Thyroid gland (tissue), 4 donors: ENCODE measurements at regions not wholly inside any gene's neighbourhood (a gene's known extent, or its start where the extent isn't known, plus 50 kb on each side); places are given as distances from the start of the nearest gene placed in this dataset.
A peak's percentile ranks its signal among the peaks of the same experiment; 100 is the strongest.

Experiments
- DNase-seq, 2 donors: peaks; one replicate each; pipeline ENCODE4 v3.0.0-alpha.2; 2019
- H3K27ac ChIP-seq, 3 donors: fragments of 200-600 bp; sonication (generic); 1 replicate in 2 of 3; 2 replicates in 1 of 3; pipeline ENCODE4 v1.5.1; 2016 to 2019; ENCODE audit warnings: mild to moderate bottlenecking in 1 of 3, moderate library complexity in 1 of 3
- H3K27me3 ChIP-seq: fragments of 200-600 bp; sonication (generic); one replicate; pipeline ENCODE4 v1.5.1; 2019
- H3K36me3 ChIP-seq, 2 donors: fragments of 200-600 bp; sonication (generic); one replicate each; pipeline ENCODE4 v1.5.1; 2016 to 2019
- H3K4me1 ChIP-seq, 2 donors: fragments of 200-600 bp; sonication (generic); one replicate each; pipeline ENCODE4 v1.5.1; 2017 to 2019
- H3K4me3 ChIP-seq, 3 donors: fragments of 200-600 bp; sonication (generic); replicated peaks in 1 of 3; 1 replicate in 2 of 3; 2 replicates in 1 of 3; pipeline ENCODE4 v1.5.1; 2016; ENCODE audit warnings: mild to moderate bottlenecking in 1 of 3
- H3K9me3 ChIP-seq: fragments of 200-600 bp; sonication (generic); one replicate; pipeline ENCODE4 v1.5.1; 2017
- CTCF ChIP-seq, 6 experiments: fragments of 200-600 bp in 3 of 6; fragments of 450-650 bp in 3 of 6; sonication (generic) in 3 of 6; IDR thresholded peaks; one replicate each; pipeline ENCODE4 v1.5.1; 2016 to 2019; ENCODE audit warnings: antibody characterized with exemption in 6 of 6, mild to moderate bottlenecking in 2 of 6, inconsistent platforms in 1 of 6, moderate library complexity in 1 of 6
- POLR2A ChIP-seq, 2 donors: fragments of 450-650 bp; IDR thresholded peaks; one replicate each; pipeline ENCODE4 v1.6.1; 2017; ENCODE audit warnings: antibody characterized with exemption in 2 of 2, mild to moderate bottlenecking in 2 of 2, moderate library complexity in 1 of 2
- WGBS, 2 donors: methylation state at CpG; one replicate each; pipeline ENCODE4 v1.1.5; 2017; 5-methylcytosine and 5-hydroxymethylcytosine counted together
- intact Hi-C: fragments of 100-400 bp; cut with DNase I; formaldehyde crosslinking; loops from one replicate; pipeline ENCODE4 v1.15.1; 2023

GRCh38 chr20:24812373-24812772 lies 136.7 kb upstream of the CST7 start:
- Histone ChIP-seq H3K27ac (no peak overlapping the region), H3K9me3 (no peaks in the 10 kb centered on the region), H3K27me3 (no peaks in the 10 kb centered on the region), H3K4me3 (no peak overlapping the region), H3K36me3 (no peaks in the 10 kb centered on the region), H3K4me1 (peaks cover 10 to 11% of the 10 kb centered on the region in 2 donors)
- 64 to 69% methylated on average over 6 of the region's 6 CpGs for WGBS, 2 donors
- TF ChIP-seq POLR2A (IDR thresholded peaks at IDR 0.05) (no peak), CTCF (IDR thresholded peaks at IDR 0.05) (no peak)
- no peak for DNase-seq
- intact Hi-C loops = no loop called here

GRCh38 chr20:24813080-24813479 lies 136.0 kb upstream of the CST7 start:
- H3K27me3 ChIP-seq = no peaks in the 10 kb centered on the region
- no peaks in the 10 kb centered on the region for H3K36me3 ChIP-seq
- H3K4me1 ChIP-seq = peaks cover 10 to 11% of the 10 kb centered on the region in 2 donors
- H3K9me3 ChIP-seq = no peaks in the 10 kb centered on the region
- H3K27ac ChIP-seq = no peak overlapping the region
- DNase-seq = no peak
- intact Hi-C loops = no loop called here
- no peak for TF ChIP-seq CTCF (IDR thresholded peaks at IDR 0.05)
- 85 to 91% methylated on average over 35 of the region's 35 CpGs for WGBS, 2 donors
- H3K4me3 ChIP-seq = no peak overlapping the region

- TF ChIP-seq CTCF (IDR thresholded peaks at IDR 0.05) (no peak), POLR2A (IDR thresholded peaks at IDR 0.05) (no peak)
- H3K36me3 ChIP-seq = no peaks in the 10 kb centered on the region
Measured at GRCh38 chr20:24813496-24813895, 135.6 kb upstream of the CST7 start.

GRCh38 chr20:24813936-24814335 lies 135.1 kb upstream of the CST7 start:
- Histone ChIP-seq H3K27ac (no peak overlapping the region), H3K4me3 (no peak overlapping the region), H3K36me3 (no peaks in the 10 kb centered on the region), H3K9me3 (no peaks in the 10 kb centered on the region), H3K4me1 (peaks cover 15% of the 10 kb centered on the region in 2 donors), H3K27me3 (no peaks in the 10 kb centered on the region)
- 78 to 84% methylated on average over 6 of the region's 6 CpGs for WGBS, 2 donors
- TF ChIP-seq POLR2A (IDR thresholded peaks at IDR 0.05) (no peak), CTCF (IDR thresholded peaks at IDR 0.05) (no peak)
- no peak for DNase-seq
- intact Hi-C loops = no loop called here

More at GRCh38 chr20:24813496-24813895, 135.6 kb upstream of the CST7 start:
- H3K4me1 ChIP-seq = peaks cover 13 to 15% of the 10 kb centered on the region in 2 donors
- H3K4me3 ChIP-seq = no peak overlapping the region
- no peaks in the 10 kb centered on the region for H3K9me3 ChIP-seq
- no peak for DNase-seq
- H3K27me3 ChIP-seq = no peaks in the 10 kb centered on the region
- 88 to 92% methylated on average over 5 of the region's 5 CpGs for WGBS, 2 donors
- H3K27ac ChIP-seq = no peak overlapping the region
- intact Hi-C loops = no loop called here

- Histone ChIP-seq H3K27ac (no peak overlapping the region), H3K36me3 (no peaks in the 10 kb centered on the region), H3K27me3 (no peaks in the 10 kb centered on the region), H3K4me1 (peaks cover 15% of the 10 kb centered on the region in 2 donors), H3K9me3 (no peaks in the 10 kb centered on the region), H3K4me3 (no peak overlapping the region)
- peak; percentile 18 to 39 for DNase-seq
- intact Hi-C loops = no loop called here
- TF ChIP-seq POLR2A (IDR thresholded peaks at IDR 0.05) (no peak), CTCF (IDR thresholded peaks at IDR 0.05) (no peak)
- 85 to 87% methylated on average over 9 of the region's 9 CpGs for WGBS, 2 donors
Measured at GRCh38 chr20:24814556-24815195, 134.4 kb upstream of the CST7 start.
